Type B pancreatic cell (in vitro differentiated cells): ENCODE measurements at regions not wholly inside any gene's neighbourhood (a gene's known extent, or its start where the extent isn't known, plus 50 kb on each side); places are given as distances from the start of the nearest gene placed in this dataset.

Experiments
- DNase-seq: peaks from one replicate; pipeline ENCODE4 v3.0.0; 2021; ENCODE audit warnings: mixed read lengths; ENCODE audit not compliant: unreplicated experiment; ENCODE audit errors: extremely low spot score
- H3K27ac Mint-ChIP-seq: 2 replicates; pipeline ENCODE4 v1.8.0; 2021; ENCODE audit warnings: mild to moderate bottlenecking, mixed read lengths
- H3K27me3 Mint-ChIP-seq: 2 replicates; pipeline ENCODE4 v1.8.0; 2021; ENCODE audit warnings: mixed read lengths
- H3K36me3 Mint-ChIP-seq: 2 replicates; pipeline ENCODE4 v1.8.0; 2021; ENCODE audit warnings: mixed read lengths
- H3K4me1 Mint-ChIP-seq: one replicate; pipeline ENCODE4 v1.8.0; 2021; ENCODE audit warnings: mixed read lengths; ENCODE audit not compliant: unreplicated experiment
- H3K4me3 Mint-ChIP-seq: 2 replicates; pipeline ENCODE4 v1.8.0; 2021; ENCODE audit warnings: mild to moderate bottlenecking, mixed read lengths
- H3K9me3 Mint-ChIP-seq: 2 replicates; pipeline ENCODE4 v1.8.0; 2021; ENCODE audit warnings: mixed read lengths
- TF ChIP-seq, protein P1 (sequence below): fragments of 200-600 bp; sonication (generic); conservative IDR thresholded peaks from 2 replicates; pipeline ENCODE4 v1.5.0; 2021; ENCODE audit warnings: antibody characterized with exemption, mild to moderate bottlenecking

DNA sequence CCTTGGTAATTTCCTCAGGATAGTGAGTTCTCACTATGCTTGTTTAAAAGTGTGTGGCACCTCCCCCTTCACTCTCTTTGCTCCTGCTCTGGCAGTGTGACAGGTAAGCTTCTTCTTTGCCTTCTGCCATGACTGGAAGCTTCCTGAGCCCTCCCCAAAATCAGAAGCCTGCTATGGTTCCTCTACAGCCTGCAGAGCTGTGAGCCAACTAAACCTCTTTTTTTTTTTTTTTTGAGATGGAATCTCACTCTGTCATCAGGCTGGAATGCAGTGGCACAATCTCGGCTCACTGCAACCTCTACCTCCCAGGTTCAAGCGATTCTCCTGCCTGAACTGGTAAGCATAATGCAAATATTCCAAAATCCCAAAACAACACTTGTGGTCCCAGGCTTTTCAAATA lies 80.0 kb downstream of the SOWAHC start:
- no peaks in the 10 kb centered on the region for H3K36me3 Mint-ChIP-seq
- H3K27ac Mint-ChIP-seq: peak overlapping the region; percentile 40
- DNase-seq: no peak
- TF ChIP-seq, protein P1, sequence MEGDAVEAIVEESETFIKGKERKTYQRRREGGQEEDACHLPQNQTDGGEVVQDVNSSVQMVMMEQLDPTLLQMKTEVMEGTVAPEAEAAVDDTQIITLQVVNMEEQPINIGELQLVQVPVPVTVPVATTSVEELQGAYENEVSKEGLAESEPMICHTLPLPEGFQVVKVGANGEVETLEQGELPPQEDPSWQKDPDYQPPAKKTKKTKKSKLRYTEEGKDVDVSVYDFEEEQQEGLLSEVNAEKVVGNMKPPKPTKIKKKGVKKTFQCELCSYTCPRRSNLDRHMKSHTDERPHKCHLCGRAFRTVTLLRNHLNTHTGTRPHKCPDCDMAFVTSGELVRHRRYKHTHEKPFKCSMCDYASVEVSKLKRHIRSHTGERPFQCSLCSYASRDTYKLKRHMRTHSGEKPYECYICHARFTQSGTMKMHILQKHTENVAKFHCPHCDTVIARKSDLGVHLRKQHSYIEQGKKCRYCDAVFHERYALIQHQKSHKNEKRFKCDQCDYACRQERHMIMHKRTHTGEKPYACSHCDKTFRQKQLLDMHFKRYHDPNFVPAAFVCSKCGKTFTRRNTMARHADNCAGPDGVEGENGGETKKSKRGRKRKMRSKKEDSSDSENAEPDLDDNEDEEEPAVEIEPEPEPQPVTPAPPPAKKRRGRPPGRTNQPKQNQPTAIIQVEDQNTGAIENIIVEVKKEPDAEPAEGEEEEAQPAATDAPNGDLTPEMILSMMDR: no peak
- H3K9me3 Mint-ChIP-seq: no peaks in the 10 kb centered on the region
- H3K4me1 Mint-ChIP-seq: peaks cover 46% of the 10 kb centered on the region
- H3K4me3 Mint-ChIP-seq: peak overlapping the region; percentile 14
- H3K27me3 Mint-ChIP-seq: no peaks in the 10 kb centered on the region

DNA sequence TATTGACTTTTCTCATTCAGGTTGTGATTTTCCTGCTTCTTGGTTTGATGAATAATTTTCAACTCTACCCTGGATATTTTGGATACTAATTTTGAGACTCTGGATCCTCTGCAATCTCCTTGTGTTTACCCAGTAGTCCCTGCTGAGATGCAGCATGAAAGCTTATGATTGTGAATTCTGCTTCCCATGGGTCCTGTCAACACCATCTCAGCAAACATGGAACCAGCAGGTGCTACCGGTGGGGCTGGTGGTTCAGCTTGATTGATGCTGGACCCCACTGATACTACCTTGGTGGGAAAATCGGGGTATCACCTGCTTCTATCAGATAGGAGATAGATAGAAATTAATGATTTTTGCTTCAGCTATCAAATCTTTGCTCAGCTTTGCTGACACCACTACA lies 81.1 kb downstream of the SOWAHC start:
- H3K36me3 Mint-ChIP-seq: no peaks in the 10 kb centered on the region
- no peak for DNase-seq
- H3K27ac Mint-ChIP-seq: peak overlapping the region; percentile 40
- H3K27me3 Mint-ChIP-seq: no peaks in the 10 kb centered on the region
- no peak overlapping the region for H3K4me3 Mint-ChIP-seq
- peaks cover 43% of the 10 kb centered on the region for H3K4me1 Mint-ChIP-seq
- TF ChIP-seq, protein P1: no peak
- no peaks in the 10 kb centered on the region for H3K9me3 Mint-ChIP-seq

DNA sequence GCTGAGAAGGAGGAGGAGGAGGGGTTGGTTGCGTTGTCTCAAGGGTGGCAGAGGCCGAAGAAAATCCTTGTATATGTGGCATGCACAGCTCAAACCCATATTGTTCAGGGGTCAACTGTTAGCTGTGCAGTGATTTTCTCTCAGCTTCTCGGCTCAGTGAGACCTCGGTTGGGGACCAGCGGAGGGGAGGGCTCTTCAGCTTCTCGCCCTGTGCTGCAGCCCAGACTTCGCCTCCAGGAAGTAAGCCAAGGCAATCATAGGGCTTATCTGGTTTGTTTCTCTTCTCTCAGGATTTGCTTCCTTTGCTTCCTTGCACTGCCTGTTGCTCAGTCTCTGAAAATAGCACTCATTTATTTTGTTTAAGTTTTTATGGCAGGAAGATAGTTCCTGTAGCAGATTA lies 85.5 kb downstream of the SOWAHC start:
- DNase-seq: no peak
- TF ChIP-seq, protein P1: no peak
- no peaks in the 10 kb centered on the region for H3K27me3 Mint-ChIP-seq
- H3K9me3 Mint-ChIP-seq: no peaks in the 10 kb centered on the region
- H3K27ac Mint-ChIP-seq: peak overlapping the region; percentile 89
- H3K4me1 Mint-ChIP-seq: peaks cover 37% of the 10 kb centered on the region
- no peaks in the 10 kb centered on the region for H3K36me3 Mint-ChIP-seq
- H3K4me3 Mint-ChIP-seq: no peak overlapping the region

- Mint-ChIP-seq H3K4me3 (no peak overlapping the region), H3K9me3 (no peaks in the 10 kb centered on the region), H3K4me1 (peaks cover 37% of the 10 kb centered on the region), H3K27ac (peak overlapping the region; percentile 89), H3K27me3 (no peaks in the 10 kb centered on the region), H3K36me3 (no peaks in the 10 kb centered on the region)
- no peak for DNase-seq
- TF ChIP-seq, protein P1: no peak
Measured at GRCh38 chr2:109700680-109701274, 86.6 kb downstream of the SOWAHC start.

DNA sequence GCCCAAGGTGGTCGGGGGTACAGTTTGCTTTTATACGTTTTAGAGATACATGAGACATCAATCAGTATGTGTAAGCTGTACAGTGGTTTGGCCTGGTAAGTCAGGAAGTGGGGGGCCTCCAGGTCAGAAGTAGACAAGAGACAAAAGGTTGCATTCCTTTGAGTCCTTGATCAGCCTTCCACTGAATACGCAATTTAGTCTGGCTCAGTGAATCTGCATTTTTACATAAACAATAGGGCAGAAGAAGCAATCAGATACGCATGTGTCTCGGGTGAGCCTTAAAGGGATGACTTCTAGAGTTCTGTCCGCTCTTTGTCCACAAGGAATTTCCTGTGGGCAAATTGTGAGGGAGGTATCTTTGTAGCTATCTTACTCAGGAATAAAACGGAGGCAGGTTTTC lies 87.2 kb downstream of the SOWAHC start:
- Mint-ChIP-seq H3K27ac (peak overlapping the region; percentile 89), H3K27me3 (no peaks in the 10 kb centered on the region), H3K36me3 (no peaks in the 10 kb centered on the region), H3K4me3 (no peak overlapping the region), H3K9me3 (no peaks in the 10 kb centered on the region), H3K4me1 (peaks cover 37% of the 10 kb centered on the region)
- TF ChIP-seq, protein P1: no peak
- DNase-seq: no peak
